ENCODE measurements at regions not wholly inside any gene's neighbourhood (a gene's known extent, or its start where the extent isn't known, plus 50 kb on each side); places are given as distances from the start of the nearest gene placed in this dataset.

GRCh38 chr10:60527676-60528075, 138.0 kb upstream of the ANK3 start (continued):
- TF ChIP-seq ZNF462 (CRISPR knock-in tag; IDR thresholded peaks at IDR 0.05): no peak
- no peak for TF ChIP-seq ZNF114 (CRISPR knock-in tag; IDR thresholded peaks at IDR 0.05)
- no peak for TF ChIP-seq CTCF (conservative IDR thresholded peaks at IDR 0.05; ENCODE audit: low read depth in 2 of 2)
- no peak for TF ChIP-seq CREB1 (CRISPR knock-in tag; IDR thresholded peaks at IDR 0.05; ENCODE audit: low read depth)

DNA sequence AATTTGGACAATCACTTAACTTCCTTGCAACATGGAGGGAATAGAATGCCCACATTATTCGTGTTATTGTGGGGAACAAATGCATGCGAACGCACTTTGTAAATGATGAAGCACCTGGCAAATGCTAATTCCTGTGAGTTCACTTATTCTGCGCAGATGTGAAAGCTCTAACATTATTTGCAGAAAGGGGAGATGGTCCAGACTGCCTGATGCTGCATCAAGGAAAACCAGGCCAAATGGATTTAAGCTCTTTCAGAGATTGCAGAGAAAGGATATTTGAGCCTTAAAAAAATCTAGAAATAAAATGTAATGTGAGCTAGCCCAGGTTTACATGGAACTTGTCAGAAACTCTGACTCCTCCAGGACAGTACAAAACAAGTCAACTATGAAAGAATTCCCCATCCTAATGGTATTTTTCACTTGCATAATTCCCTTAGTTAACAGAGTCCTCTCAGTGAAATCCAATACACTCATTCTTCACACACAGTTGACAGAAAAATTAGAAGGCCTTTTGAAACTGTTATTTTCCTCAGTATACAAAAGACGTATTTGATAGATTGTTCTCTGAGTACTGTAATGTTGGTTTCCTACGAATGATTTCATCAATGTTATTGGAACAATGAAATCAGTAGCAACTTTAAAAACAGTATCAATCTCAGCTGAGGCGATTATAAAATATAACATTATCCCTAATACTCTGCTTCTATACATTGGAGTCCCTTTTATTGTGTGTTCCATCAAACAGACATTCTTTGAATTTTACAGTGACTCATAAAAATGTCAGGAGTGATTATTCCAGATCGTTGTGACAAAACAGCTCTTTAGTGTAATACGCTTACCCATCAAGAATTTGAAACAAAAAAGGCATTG, 136.3 kb upstream of the ANK3 start:
- no peak overlapping the region; the same call in 1 of the 2 replicates for H3K27ac Mint-ChIP-seq
- no peak for ATAC-seq

More for the DNA sequence above, 136.3 kb upstream of the ANK3 start:
- Histone ChIP-seq H3K4me1 (ENCODE audit: insufficient read depth) (peaks cover 14% of the 10 kb centered on the region), H3F3A (replicated peaks; ENCODE audit: low read depth) (no peaks in the 10 kb centered on the region), H3K27me3 (ENCODE audit: insufficient read depth) (no peaks in the 10 kb centered on the region), H3K9me2 (ENCODE audit: insufficient read depth) (no peaks in the 10 kb centered on the region), H3K27ac (ENCODE audit: low read depth) (no peak overlapping the region), H4K20me1 (replicated peaks; ENCODE audit: insufficient read depth) (no peaks in the 10 kb centered on the region), H3K79me2 (replicated peaks; ENCODE audit: insufficient read depth) (no peaks in the 10 kb centered on the region), H2AFZ (no peak overlapping the region), H3K4me3 (no peak overlapping the region), H3K4me2 (no peak overlapping the region), H3K36me3 (ENCODE audit: insufficient read depth) (0 out of 2 replicates have a peak, but pooled peaks cover 6% of the 10 kb centered on the region)
- no peak for DNase-seq (ENCODE audit: low spot score)
- TF ChIP-seq ZNF331 (CRISPR knock-in tag; IDR thresholded peaks at IDR 0.05; ENCODE audit: low read depth): no peak
- no peak for TF ChIP-seq ZNF462 (CRISPR knock-in tag; IDR thresholded peaks at IDR 0.05)
- TF ChIP-seq JUNB (IDR thresholded peaks at IDR 0.05; ENCODE audit: unreplicated experiment): no peak
- no peak for TF ChIP-seq CREB1 (CRISPR knock-in tag; IDR thresholded peaks at IDR 0.05; ENCODE audit: low read depth)
- H3K9me3 Mint-ChIP-seq: peaks cover 16% of the 10 kb centered on the region
- H3K4me3 Mint-ChIP-seq: no peak overlapping the region
- H3K4me1 Mint-ChIP-seq: peaks cover 36% of the 10 kb centered on the region
- H3K27me3 Mint-ChIP-seq (ENCODE audit: insufficient read depth, low read depth, poor library complexity): no peaks in the 10 kb centered on the region
- peaks cover 14% of the 10 kb centered on the region for H3K36me3 Mint-ChIP-seq (ENCODE audit: low read depth)

All from GM23338 (cell line).